HEK293T (cell line): ENCODE measurements at regions not wholly inside any gene's neighbourhood (a gene's known extent, or its start where the extent isn't known, plus 50 kb on each side); places are given as distances from the start of the nearest gene placed in this dataset.
A peak's percentile ranks its signal among the peaks of the same experiment; 100 is the strongest.

Experiments
- CTCF ChIA-PET: fragments of 350-600 bp; formaldehyde crosslinking; extraction: SDS; loops from one replicate; lab custom pipeline; 2021; ENCODE audit warnings: antibody characterized with exemption, inconsistent platforms; lab: Yijun Ruan, JAX
- POLR2A ChIA-PET: fragments of 350-600 bp; formaldehyde crosslinking; extraction: SDS; loops from one replicate; lab custom pipeline; 2020; ENCODE audit warnings: antibody characterized with exemption, inconsistent platforms; lab: Yijun Ruan, JAX
- DNase-seq: peaks from one replicate; pipeline ENCODE4 v3.0.0; 2012; ENCODE audit warnings: mixed read lengths; ENCODE audit errors: extremely low spot score
- ARNT ChIP-seq: fragments of 450-650 bp; IDR thresholded peaks from 2 replicates; pipeline ENCODE4 v1.6.1; 2017; ENCODE audit warnings: mild to moderate bottlenecking
- BHLHE40 ChIP-seq: fragments of 450-650 bp; IDR thresholded peaks from 2 replicates; pipeline ENCODE4 v1.6.1; 2016; ENCODE audit warnings: mild to moderate bottlenecking, moderate library complexity, borderline replicate concordance
- CTBP1 ChIP-seq: fragments of 450-650 bp; IDR thresholded peaks from 2 replicates; pipeline ENCODE4 v1.6.1; 2016; ENCODE audit warnings: borderline replicate concordance
- ELF4 ChIP-seq: fragments of 450-650 bp; IDR thresholded peaks from 2 replicates; pipeline ENCODE4 v1.6.1; 2017; ENCODE audit warnings: antibody characterized with exemption
- FOXA1 ChIP-seq: fragments of 450-650 bp; IDR thresholded peaks from 2 replicates; pipeline ENCODE4 v1.6.1; 2016; ENCODE audit warnings: mild to moderate bottlenecking
- FOXK2 ChIP-seq: fragments of 450-650 bp; IDR thresholded peaks from 2 replicates; pipeline ENCODE4 v1.6.1; 2016; ENCODE audit warnings: mild to moderate bottlenecking
- FOXM1 ChIP-seq: fragments of 450-650 bp; IDR thresholded peaks from 2 replicates; pipeline ENCODE4 v1.6.1; 2017; ENCODE audit warnings: mild to moderate bottlenecking, borderline replicate concordance
- HDGF ChIP-seq: fragments of 450-650 bp; IDR thresholded peaks from 2 replicates; pipeline ENCODE4 v1.6.1; 2017; ENCODE audit warnings: antibody characterized with exemption, borderline replicate concordance
- L3MBTL2 ChIP-seq: fragments of 450-650 bp; conservative IDR thresholded peaks from 2 replicates; pipeline ENCODE4 v1.6.1; 2016; ENCODE audit warnings: mild to moderate bottlenecking
- LEF1 ChIP-seq: fragments of 450-650 bp; IDR thresholded peaks from 2 replicates; pipeline ENCODE4 v1.6.1; 2017; ENCODE audit warnings: mild to moderate bottlenecking, borderline replicate concordance
- NFRKB ChIP-seq: fragments of 450-650 bp; IDR thresholded peaks from 2 replicates; pipeline ENCODE4 v1.6.1; 2016; ENCODE audit warnings: mild to moderate bottlenecking, moderate library complexity
- SP1 ChIP-seq: fragments of 450-650 bp; IDR thresholded peaks from 2 replicates; pipeline ENCODE4 v1.6.1; 2017
- SUZ12 ChIP-seq: fragments of 450-650 bp; IDR thresholded peaks from 2 replicates; pipeline ENCODE4 v1.6.1; 2016; ENCODE audit warnings: mild to moderate bottlenecking
- TARDBP ChIP-seq: fragments of 450-650 bp; IDR thresholded peaks from 2 replicates; pipeline ENCODE4 v1.6.1; 2016
- ZNF384 ChIP-seq: fragments of 450-650 bp; IDR thresholded peaks from 2 replicates; pipeline ENCODE4 v1.6.1; 2016
- TF ChIP-seq, protein P1 (sequence below): fragments of 450-650 bp; IDR thresholded peaks from 2 replicates; pipeline ENCODE4 v1.6.1; 2016

DNA sequence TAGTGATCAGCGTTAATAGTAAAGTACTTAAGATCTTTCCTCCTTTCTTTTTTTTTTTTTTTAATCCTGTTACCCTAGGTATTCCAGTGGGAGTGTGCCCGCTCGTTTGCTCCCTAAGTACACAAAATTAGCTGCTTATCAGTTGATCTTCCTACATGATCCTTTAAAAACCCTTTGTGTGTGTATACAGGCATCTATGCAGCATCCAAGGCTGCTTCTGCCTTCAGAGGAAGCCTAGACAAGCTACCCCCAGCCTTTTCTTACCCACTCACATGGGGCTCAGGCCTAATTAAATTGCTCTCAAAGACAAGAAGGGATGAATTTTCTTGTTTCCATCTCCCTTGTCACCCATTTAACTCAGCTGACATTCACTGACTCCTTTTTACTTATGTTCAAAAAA lies 343.4 kb upstream of the LMO3 start:
- DNase-seq: no peak
- POLR2A ChIA-PET: no interaction called here
- TF ChIP-seq FOXA1 (no peak), SUZ12 (no peak), NFRKB (no peak), CTBP1 (no peak), TARDBP (no peak), SP1 (no peak), LEF1 (no peak), ELF4 (no peak), BHLHE40 (no peak), FOXK2 (no peak), L3MBTL2 (no peak), FOXM1 (no peak)
- TF ChIP-seq, protein P1, sequence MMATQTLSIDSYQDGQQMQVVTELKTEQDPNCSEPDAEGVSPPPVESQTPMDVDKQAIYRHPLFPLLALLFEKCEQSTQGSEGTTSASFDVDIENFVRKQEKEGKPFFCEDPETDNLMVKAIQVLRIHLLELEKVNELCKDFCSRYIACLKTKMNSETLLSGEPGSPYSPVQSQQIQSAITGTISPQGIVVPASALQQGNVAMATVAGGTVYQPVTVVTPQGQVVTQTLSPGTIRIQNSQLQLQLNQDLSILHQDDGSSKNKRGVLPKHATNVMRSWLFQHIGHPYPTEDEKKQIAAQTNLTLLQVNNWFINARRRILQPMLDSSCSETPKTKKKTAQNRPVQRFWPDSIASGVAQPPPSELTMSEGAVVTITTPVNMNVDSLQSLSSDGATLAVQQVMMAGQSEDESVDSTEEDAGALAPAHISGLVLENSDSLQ: no peak
- CTCF ChIA-PET: interaction anchor here (1.1 kb wide), 1 partner anchor 10 kb away, joined by 6 read pairs; no protein-coding TSS in a partner anchor

DNA sequence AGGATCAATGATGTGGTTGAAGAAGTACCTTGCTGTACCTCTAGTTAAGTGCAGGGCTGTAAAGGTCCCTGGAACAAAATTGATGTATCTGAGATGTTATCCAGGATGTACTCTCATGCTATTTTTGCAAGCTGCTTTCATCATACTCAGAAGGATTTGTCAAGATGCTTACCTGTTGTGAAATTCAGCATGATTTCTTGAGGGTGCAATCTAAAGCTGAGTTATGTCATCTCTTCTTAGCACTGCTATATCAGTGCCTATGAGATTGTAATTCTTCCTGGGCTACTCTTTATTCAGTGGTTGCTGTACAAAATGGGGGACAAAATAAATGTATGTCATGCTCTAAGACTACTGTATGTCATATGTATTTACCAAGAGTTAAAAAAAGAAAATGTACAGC lies 340.7 kb upstream of the LMO3 start:
- ChIA-PET CTCF (no interaction called here), POLR2A (no interaction called here)
- no peak for DNase-seq
- no peak for TF ChIP-seq LEF1
- no peak for TF ChIP-seq ARNT
- no peak for TF ChIP-seq ZNF384
- TF ChIP-seq ELF4: no peak
- no peak for TF ChIP-seq FOXK2
- TF ChIP-seq, protein P1: no peak
- no peak for TF ChIP-seq L3MBTL2
- no peak for TF ChIP-seq NFRKB
- no peak for TF ChIP-seq SUZ12
- no peak for TF ChIP-seq FOXA1
- no peak for TF ChIP-seq FOXM1
- TF ChIP-seq HDGF: no peak
- TF ChIP-seq SP1: no peak
- no peak for TF ChIP-seq CTBP1
- no peak for TF ChIP-seq BHLHE40
- TF ChIP-seq TARDBP: no peak

DNA sequence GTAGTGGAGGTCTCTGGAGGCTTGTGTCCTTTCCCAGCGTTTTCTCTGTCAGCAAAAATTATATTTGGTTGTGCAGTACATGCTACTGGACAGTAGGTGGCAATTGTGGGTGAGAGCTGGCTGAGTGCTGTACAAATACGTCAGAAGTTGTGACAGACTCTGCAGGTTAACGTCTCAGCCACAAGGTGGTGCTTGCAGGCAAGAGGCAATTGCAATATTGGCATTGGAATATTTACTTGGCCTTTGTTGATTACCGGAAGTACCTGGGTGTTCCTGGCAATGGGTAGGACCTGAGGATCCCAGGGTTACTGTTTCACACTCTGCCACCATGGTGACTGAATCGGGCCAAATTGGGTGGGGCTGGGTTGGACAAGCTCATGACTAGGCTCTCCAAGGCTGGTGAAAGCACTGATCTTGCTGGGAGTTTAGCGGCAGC lies 333.9 kb upstream of the LMO3 start:
- CTCF ChIA-PET: interaction anchor here (1.5 kb wide), 1 partner anchor 10 kb away, joined by 6 read pairs; no protein-coding TSS in a partner anchor
- peak; percentile 76 for DNase-seq
- POLR2A ChIA-PET: no interaction called here
- TF ChIP-seq ZNF384 (no peak), FOXM1 (no peak), ELF4 (no peak), FOXA1 (no peak), SUZ12 (no peak), NFRKB (no peak), ARNT (no peak), BHLHE40 (no peak), CTBP1 (no peak), TARDBP (no peak), LEF1 (no peak), FOXK2 (no peak), L3MBTL2 (no peak), SP1 (no peak), HDGF (no peak)
- TF ChIP-seq, protein P1: no peak

DNA sequence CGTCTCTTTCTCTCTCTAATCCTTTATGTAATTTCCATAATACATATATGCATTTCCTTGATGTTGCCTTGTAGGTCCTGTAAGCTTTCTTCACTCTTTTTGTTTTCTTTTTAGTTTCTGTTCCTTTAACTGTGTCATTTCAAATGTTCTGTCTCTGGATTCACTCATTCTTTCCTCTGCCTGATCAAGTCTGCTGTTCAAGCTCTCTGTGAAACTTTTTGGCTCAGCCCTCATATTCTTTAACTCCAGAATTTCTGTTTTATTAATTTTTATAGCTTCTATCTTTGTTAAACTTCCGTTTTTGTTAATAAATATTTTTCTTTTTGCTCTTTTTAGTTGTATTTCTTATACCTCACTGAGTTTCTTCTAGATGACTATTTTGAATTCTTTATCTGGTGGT lies 321.3 kb upstream of the LMO3 start:
- POLR2A ChIA-PET: no interaction called here
- TF ChIP-seq SP1: no peak
- TF ChIP-seq LEF1: no peak
- TF ChIP-seq SUZ12: no peak
- no peak for TF ChIP-seq FOXM1
- TF ChIP-seq FOXA1: no peak
- TF ChIP-seq NFRKB: no peak
- TF ChIP-seq ARNT: no peak
- TF ChIP-seq BHLHE40: no peak
- no peak for TF ChIP-seq HDGF
- TF ChIP-seq TARDBP: no peak
- no peak for TF ChIP-seq CTBP1
- TF ChIP-seq, protein P1: no peak
- TF ChIP-seq FOXK2: no peak
- TF ChIP-seq ZNF384: no peak
- TF ChIP-seq ELF4: no peak
- no peak for TF ChIP-seq L3MBTL2

DNA sequence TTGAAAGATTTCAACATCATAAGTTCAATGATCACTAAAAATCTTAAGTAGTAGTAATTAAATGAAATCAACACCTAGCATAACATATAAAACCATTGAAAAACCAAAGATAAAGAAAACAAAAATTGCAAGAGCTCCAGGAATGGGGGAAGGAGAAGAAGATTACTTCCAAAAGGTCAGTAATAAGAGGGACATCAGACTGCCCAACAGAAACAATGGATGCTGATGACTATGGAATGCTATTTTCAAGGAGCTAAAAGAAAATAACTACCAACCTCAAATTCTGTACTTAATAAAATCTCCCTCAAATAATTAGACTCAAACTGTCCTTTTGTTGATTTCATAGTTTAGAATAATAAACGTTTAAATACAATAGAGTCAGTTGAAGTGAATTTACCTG lies 314.5 kb upstream of the LMO3 start:
- POLR2A ChIA-PET: no interaction called here
- DNase-seq: no peak
- TF ChIP-seq ARNT (no peak), TARDBP (no peak), ELF4 (no peak), FOXK2 (no peak), LEF1 (no peak), CTBP1 (no peak), HDGF (no peak), SP1 (no peak), L3MBTL2 (no peak), SUZ12 (no peak), FOXA1 (no peak), ZNF384 (no peak), BHLHE40 (no peak)
- CTCF ChIA-PET: no interaction called here

More for the DNA sequence above, 321.3 kb upstream of the LMO3 start:
- CTCF ChIA-PET: no interaction called here
- no peak for DNase-seq
